Neural cell (in vitro differentiated cells): ENCODE measurements at regions not wholly inside any gene's neighbourhood (a gene's known extent, or its start where the extent isn't known, plus 50 kb on each side); places are given as distances from the start of the nearest gene placed in this dataset.

Source experiments
- H2AFZ ChIP-seq: fragments of 200-600, 300-800 bp; sonication (generic), shearing (Covaris generic); 2 replicates; pipeline ENCODE4 v1.6.0; 2014; ENCODE audit warnings: low read depth, mild to moderate bottlenecking, antibody characterized with exemption, low read length, moderate library complexity
- H3F3A ChIP-seq: fragments of 200-600 bp; shearing (Covaris generic); 2 replicates; pipeline ENCODE4 v1.6.1; 2016; ENCODE audit warnings: mild to moderate bottlenecking, moderate library complexity, mixed read lengths, antibody characterized with exemption, low read length; ENCODE audit not compliant: insufficient read depth, poor library complexity, severe bottlenecking
- H3K27ac ChIP-seq: fragments of 200-600, 300-800 bp; sonication (generic), shearing (Covaris generic); 2 replicates; pipeline ENCODE4 v1.5.1; 2014; ENCODE audit warnings: mild to moderate bottlenecking, low read length, moderate library complexity
- H3K27me3 ChIP-seq: fragments of 300-800, 200-600 bp; sonication (generic), shearing (Covaris generic); 2 replicates; pipeline ENCODE4 v1.6.0; 2014; ENCODE audit warnings: mild to moderate bottlenecking, low read depth, low read length, moderate library complexity; ENCODE audit not compliant: insufficient read depth
- H3K36me3 ChIP-seq: fragments of 300-800, 200-600 bp; sonication (generic), shearing (Covaris generic); 2 replicates; pipeline ENCODE4 v1.5.1; 2014; ENCODE audit warnings: mild to moderate bottlenecking, antibody characterized with exemption, low read length, moderate library complexity; ENCODE audit not compliant: insufficient read depth
- H3K4me2 ChIP-seq: fragments of 300-800, 200-600 bp; sonication (generic), shearing (Covaris generic); 2 replicates; pipeline ENCODE4 v1.6.0; 2014; ENCODE audit warnings: mild to moderate bottlenecking, low read length
- H3K4me3 ChIP-seq: fragments of 300-800, 200-600 bp; sonication (generic), shearing (Covaris generic); 2 replicates; pipeline ENCODE4 v1.5.1; 2014; ENCODE audit warnings: mild to moderate bottlenecking, low read length, moderate library complexity
- H3K79me2 ChIP-seq: fragments of 200-600 bp; shearing (Covaris generic); replicated peaks from 2 replicates; pipeline ENCODE4 v1.6.0; 2014; ENCODE audit warnings: mild to moderate bottlenecking, low read length, moderate library complexity; ENCODE audit not compliant: insufficient read depth
- H3K9ac ChIP-seq: fragments of 300-800, 200-600 bp; sonication (generic), shearing (Covaris generic); 2 replicates; pipeline ENCODE4 v1.6.1; 2016; ENCODE audit warnings: mild to moderate bottlenecking, low read length, mixed read lengths
- H3K9me2 ChIP-seq: fragments of 200-600 bp; shearing (Covaris generic); 2 replicates; pipeline ENCODE4 v1.6.1; 2016; ENCODE audit warnings: mild to moderate bottlenecking, low read length, mixed read lengths; ENCODE audit not compliant: insufficient read depth
- H3K9me3 ChIP-seq: fragments of 200-600, 300-800 bp; sonication (generic), shearing (Covaris generic); 2 replicates; pipeline ENCODE4 v1.6.1; 2016; ENCODE audit warnings: mild to moderate bottlenecking, mixed run types, low read length, moderate library complexity, mixed read lengths
- H4K20me1 ChIP-seq: fragments of 200-600 bp; shearing (Covaris generic); 2 replicates; pipeline ENCODE4 v1.6.1; 2016; ENCODE audit warnings: mild to moderate bottlenecking, mixed run types; ENCODE audit not compliant: insufficient read depth
- CTCF ChIP-seq: fragments of 450-650 bp; IDR thresholded peaks from 2 replicates; pipeline ENCODE4 v1.5.1; 2014; ENCODE audit warnings: antibody characterized with exemption, mild to moderate bottlenecking, moderate library complexity; ENCODE audit not compliant: poor library complexity, severe bottlenecking
- EP300 ChIP-seq: fragments of 450-650 bp; conservative IDR thresholded peaks from 2 replicates; pipeline ENCODE4 v1.6.1; 2014; ENCODE audit warnings: antibody characterized with exemption, mild to moderate bottlenecking, moderate library complexity; ENCODE audit not compliant: poor library complexity, severe bottlenecking
- EZH2 ChIP-seq: fragments of 200-600, 300-800 bp; shearing (Covaris generic), sonication (generic); IDR thresholded peaks from 2 replicates; pipeline ENCODE4 v1.6.1; 2014; ENCODE audit warnings: antibody characterized with exemption, low read length, borderline replicate concordance, mild to moderate bottlenecking; ENCODE audit not compliant: insufficient read depth, poor library complexity, severe bottlenecking
- MXI1 ChIP-seq: fragments of 450-650 bp; conservative IDR thresholded peaks from 2 replicates; pipeline ENCODE4 v1.6.1; 2014; ENCODE audit warnings: antibody characterized with exemption, mild to moderate bottlenecking; ENCODE audit not compliant: poor library complexity, severe bottlenecking
- POLR2AphosphoS5 ChIP-seq: IDR thresholded peaks from 2 replicates; pipeline ENCODE4 v1.6.1; 2012
- RAD21 ChIP-seq: fragments of 450-650 bp; conservative IDR thresholded peaks from 2 replicates; pipeline ENCODE4 v1.6.1; 2014; ENCODE audit warnings: antibody characterized with exemption, mild to moderate bottlenecking, moderate library complexity
- SMC3 ChIP-seq: fragments of 450-650 bp; conservative IDR thresholded peaks from 2 replicates; pipeline ENCODE4 v1.6.1; 2014; ENCODE audit warnings: antibody characterized with exemption, mild to moderate bottlenecking, moderate library complexity; ENCODE audit not compliant: poor library complexity
- TAF1 ChIP-seq: IDR thresholded peaks from 2 replicates; pipeline ENCODE4 v1.6.1; 2012; ENCODE audit warnings: low read depth
- TF ChIP-seq, protein P1 (sequence below): IDR thresholded peaks from 2 replicates; pipeline ENCODE4 v1.6.1; 2012; ENCODE audit warnings: borderline replicate concordance

GRCh38 chr2:42893047-42893758 lies 100.8 kb upstream of the HAAO start:
- no peak overlapping the region for H3K4me3 ChIP-seq
- H3F3A ChIP-seq = no peaks in the 10 kb centered on the region
- TF ChIP-seq POLR2AphosphoS5 = no peak
- no peak for TF ChIP-seq SMC3
- TF ChIP-seq EZH2 = no peak
- no peak for TF ChIP-seq CTCF
- TF ChIP-seq MXI1 = no peak
- no peak overlapping the region for H3K27ac ChIP-seq
- no peak overlapping the region for H3K9ac ChIP-seq
- H2AFZ ChIP-seq = no peak overlapping the region
- no peaks in the 10 kb centered on the region for H3K36me3 ChIP-seq
- H3K79me2 ChIP-seq = no peaks in the 10 kb centered on the region
- no peaks in the 10 kb centered on the region for H3K9me3 ChIP-seq
- no peaks in the 10 kb centered on the region for H4K20me1 ChIP-seq
- H3K9me2 ChIP-seq = no peaks in the 10 kb centered on the region
- no peak overlapping the region for H3K4me2 ChIP-seq
- no peaks in the 10 kb centered on the region for H3K27me3 ChIP-seq

DNA sequence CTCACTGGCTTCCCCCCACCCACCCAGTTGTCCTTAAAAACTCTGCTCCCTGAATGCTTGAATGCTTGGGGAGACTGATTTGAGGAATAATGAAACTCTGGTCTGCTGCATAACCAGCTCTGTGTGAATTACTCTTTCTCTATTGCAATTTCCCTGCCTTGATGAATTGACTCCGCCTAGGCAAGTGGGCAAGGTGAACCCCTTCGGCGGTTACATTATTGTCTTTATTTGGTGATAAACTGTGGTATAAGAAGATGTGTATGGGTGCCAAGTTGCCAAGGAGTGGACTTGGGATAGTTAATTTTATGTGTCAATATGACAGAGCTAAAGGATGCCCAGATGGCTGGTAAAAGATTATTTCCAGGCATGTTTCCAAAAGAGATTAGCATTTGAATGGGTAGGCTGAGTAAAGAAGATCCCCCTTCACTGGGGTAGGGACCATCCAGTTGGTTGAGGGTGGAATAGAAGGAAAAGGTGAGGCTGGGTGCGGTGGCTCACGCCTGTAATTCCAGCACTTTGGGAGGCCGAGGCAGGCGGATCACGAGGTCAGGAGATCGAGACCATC lies 98.5 kb upstream of the HAAO start:
- no peak overlapping the region for H3K4me3 ChIP-seq
- TF ChIP-seq TAF1 = no peak
- no peak for TF ChIP-seq EZH2
- no peak for TF ChIP-seq MXI1
- no peak for TF ChIP-seq POLR2AphosphoS5
- TF ChIP-seq, protein P1, sequence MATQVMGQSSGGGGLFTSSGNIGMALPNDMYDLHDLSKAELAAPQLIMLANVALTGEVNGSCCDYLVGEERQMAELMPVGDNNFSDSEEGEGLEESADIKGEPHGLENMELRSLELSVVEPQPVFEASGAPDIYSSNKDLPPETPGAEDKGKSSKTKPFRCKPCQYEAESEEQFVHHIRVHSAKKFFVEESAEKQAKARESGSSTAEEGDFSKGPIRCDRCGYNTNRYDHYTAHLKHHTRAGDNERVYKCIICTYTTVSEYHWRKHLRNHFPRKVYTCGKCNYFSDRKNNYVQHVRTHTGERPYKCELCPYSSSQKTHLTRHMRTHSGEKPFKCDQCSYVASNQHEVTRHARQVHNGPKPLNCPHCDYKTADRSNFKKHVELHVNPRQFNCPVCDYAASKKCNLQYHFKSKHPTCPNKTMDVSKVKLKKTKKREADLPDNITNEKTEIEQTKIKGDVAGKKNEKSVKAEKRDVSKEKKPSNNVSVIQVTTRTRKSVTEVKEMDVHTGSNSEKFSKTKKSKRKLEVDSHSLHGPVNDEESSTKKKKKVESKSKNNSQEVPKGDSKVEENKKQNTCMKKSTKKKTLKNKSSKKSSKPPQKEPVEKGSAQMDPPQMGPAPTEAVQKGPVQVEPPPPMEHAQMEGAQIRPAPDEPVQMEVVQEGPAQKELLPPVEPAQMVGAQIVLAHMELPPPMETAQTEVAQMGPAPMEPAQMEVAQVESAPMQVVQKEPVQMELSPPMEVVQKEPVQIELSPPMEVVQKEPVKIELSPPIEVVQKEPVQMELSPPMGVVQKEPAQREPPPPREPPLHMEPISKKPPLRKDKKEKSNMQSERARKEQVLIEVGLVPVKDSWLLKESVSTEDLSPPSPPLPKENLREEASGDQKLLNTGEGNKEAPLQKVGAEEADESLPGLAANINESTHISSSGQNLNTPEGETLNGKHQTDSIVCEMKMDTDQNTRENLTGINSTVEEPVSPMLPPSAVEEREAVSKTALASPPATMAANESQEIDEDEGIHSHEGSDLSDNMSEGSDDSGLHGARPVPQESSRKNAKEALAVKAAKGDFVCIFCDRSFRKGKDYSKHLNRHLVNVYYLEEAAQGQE = no peak
- no peak for TF ChIP-seq SMC3
- no peak for TF ChIP-seq RAD21
- TF ChIP-seq CTCF = no peak
- no peak for TF ChIP-seq EP300
- H3K9me2 ChIP-seq = no peaks in the 10 kb centered on the region
- no peak overlapping the region for H3K9ac ChIP-seq
- no peak overlapping the region for H3K27ac ChIP-seq
- no peaks in the 10 kb centered on the region for H3K36me3 ChIP-seq
- H3F3A ChIP-seq = no peaks in the 10 kb centered on the region
- no peaks in the 10 kb centered on the region for H3K27me3 ChIP-seq
- H3K9me3 ChIP-seq = no peaks in the 10 kb centered on the region
- no peak overlapping the region for H3K4me2 ChIP-seq
- H3K79me2 ChIP-seq = no peaks in the 10 kb centered on the region
- H2AFZ ChIP-seq = no peak overlapping the region
- H4K20me1 ChIP-seq = no peaks in the 10 kb centered on the region
